ENCODE measurements at regions not wholly inside any gene's neighbourhood (a gene's known extent, or its start where the extent isn't known, plus 50 kb on each side); places are given as distances from the start of the nearest gene placed in this dataset.
A peak's percentile ranks its signal among the peaks of the same experiment; 100 is the strongest.

DNA sequence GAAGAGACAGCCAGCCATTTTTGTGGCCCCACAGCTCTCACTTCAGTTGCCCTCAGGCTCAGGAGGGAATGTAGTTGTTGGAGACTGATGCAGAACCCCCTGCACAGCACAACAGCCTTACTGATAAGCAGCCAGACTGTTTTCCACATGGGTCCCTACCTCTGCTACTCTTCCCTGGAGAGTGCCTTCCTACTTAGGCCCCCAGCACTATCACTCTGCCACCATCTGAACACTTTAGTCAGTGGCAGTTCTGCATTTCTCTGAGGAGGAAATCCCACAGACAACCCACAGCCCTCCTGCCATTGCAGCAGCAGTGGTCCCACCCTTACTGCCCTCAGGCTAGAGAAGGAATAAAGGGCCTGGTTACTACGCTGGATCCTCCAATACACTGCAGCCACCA, 61.8 kb upstream of the PTPRD start:
- Histone ChIP-seq H3K9me3 (ENCODE audit: control insufficient read depth in 4 of 4, insufficient read depth in 3 of 4, low read length in 3 of 4) (peaks cover 0 to 7% (median 0%) of the 10 kb centered on the region in 4 donors), H3K27ac (ENCODE audit: low read depth in 1 of 2, low read length in 1 of 2) (no peak overlapping the region), H3K4me3 (no peak overlapping the region), H3K36me3 (ENCODE audit: control insufficient read depth in 4 of 4, insufficient read depth in 4 of 4, low read length in 4 of 4) (no peaks in the 10 kb centered on the region), H3K4me1 (ENCODE audit: control insufficient read depth in 5 of 5, insufficient read depth in 5 of 5, low read length in 5 of 5) (no peaks in the 10 kb centered on the region), H3K9ac (ENCODE audit: insufficient read depth in 1 of 2, low read length in 2 of 2) (no peak overlapping the region), H3K27me3 (ENCODE audit: control insufficient read depth in 3 of 3, insufficient read depth in 3 of 3, low read length in 2 of 3) (no peaks in the 10 kb centered on the region)
- ATAC-seq (ENCODE audit: insufficient read depth, low FRiP score) (no peak), DNase-seq (no peak)
- TF ChIP-seq, protein P1, sequence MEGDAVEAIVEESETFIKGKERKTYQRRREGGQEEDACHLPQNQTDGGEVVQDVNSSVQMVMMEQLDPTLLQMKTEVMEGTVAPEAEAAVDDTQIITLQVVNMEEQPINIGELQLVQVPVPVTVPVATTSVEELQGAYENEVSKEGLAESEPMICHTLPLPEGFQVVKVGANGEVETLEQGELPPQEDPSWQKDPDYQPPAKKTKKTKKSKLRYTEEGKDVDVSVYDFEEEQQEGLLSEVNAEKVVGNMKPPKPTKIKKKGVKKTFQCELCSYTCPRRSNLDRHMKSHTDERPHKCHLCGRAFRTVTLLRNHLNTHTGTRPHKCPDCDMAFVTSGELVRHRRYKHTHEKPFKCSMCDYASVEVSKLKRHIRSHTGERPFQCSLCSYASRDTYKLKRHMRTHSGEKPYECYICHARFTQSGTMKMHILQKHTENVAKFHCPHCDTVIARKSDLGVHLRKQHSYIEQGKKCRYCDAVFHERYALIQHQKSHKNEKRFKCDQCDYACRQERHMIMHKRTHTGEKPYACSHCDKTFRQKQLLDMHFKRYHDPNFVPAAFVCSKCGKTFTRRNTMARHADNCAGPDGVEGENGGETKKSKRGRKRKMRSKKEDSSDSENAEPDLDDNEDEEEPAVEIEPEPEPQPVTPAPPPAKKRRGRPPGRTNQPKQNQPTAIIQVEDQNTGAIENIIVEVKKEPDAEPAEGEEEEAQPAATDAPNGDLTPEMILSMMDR (IDR thresholded peaks at IDR 0.05; ENCODE audit: control extremely low read depth, extremely low read depth), result no peak
- 71 to 87% methylated on average over 1 of the region's 1 CpG for WGBS, 2 donors

GRCh38 chr9:10678010-10678409, 65.2 kb upstream of the PTPRD start:
- TF ChIP-seq, protein P1 (IDR thresholded peaks at IDR 0.05; ENCODE audit: control extremely low read depth, extremely low read depth), result no peak
- H3K9ac ChIP-seq (ENCODE audit: insufficient read depth in 1 of 2, low read length in 2 of 2), result no peak overlapping the region
- H3K9me3 ChIP-seq (ENCODE audit: control insufficient read depth in 4 of 4, insufficient read depth in 3 of 4, low read length in 3 of 4), result peaks cover 0 to 7% (median 0%) of the 10 kb centered on the region in 4 donors
- no peaks in the 10 kb centered on the region for H3K4me1 ChIP-seq (ENCODE audit: control insufficient read depth in 5 of 5, insufficient read depth in 5 of 5, low read length in 5 of 5)
- no peak overlapping the region for H3K27ac ChIP-seq (ENCODE audit: low read depth in 1 of 2, low read length in 1 of 2)
- no peak overlapping the region for H3K4me3 ChIP-seq
- WGBS, 2 donors, result 68 to 76% methylated on average over 4 of the region's 4 CpGs
- DNase-seq (no peak), ATAC-seq (ENCODE audit: insufficient read depth, low FRiP score) (no peak)
- no peaks in the 10 kb centered on the region for H3K27me3 ChIP-seq (ENCODE audit: control insufficient read depth in 3 of 3, insufficient read depth in 3 of 3, low read length in 2 of 3)
- no peaks in the 10 kb centered on the region for H3K36me3 ChIP-seq (ENCODE audit: control insufficient read depth in 4 of 4, insufficient read depth in 4 of 4, low read length in 4 of 4)

DNA sequence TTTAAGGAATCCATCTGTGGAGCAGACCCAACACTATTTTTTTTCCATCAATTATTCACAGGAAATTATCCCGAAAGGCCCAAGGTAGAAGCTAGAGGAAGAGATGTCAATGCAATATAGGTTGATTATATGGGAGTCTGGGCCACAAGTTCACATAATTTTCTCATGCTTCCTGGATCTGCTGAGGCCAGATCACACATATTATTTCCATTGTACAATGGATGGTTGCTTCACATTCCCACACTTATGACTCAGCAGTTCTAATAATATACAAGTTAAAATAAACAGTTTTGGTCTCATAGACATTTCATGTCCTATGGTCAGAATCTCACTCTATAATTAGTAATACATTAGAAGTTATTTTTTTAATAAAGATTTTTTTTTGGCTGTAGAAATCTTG, 66.0 kb upstream of the PTPRD start:
- no peak overlapping the region for H3K9ac ChIP-seq (ENCODE audit: insufficient read depth in 1 of 2, low read length in 2 of 2)
- no peak overlapping the region for H3K27ac ChIP-seq (ENCODE audit: low read depth in 1 of 2, low read length in 1 of 2)
- no peaks in the 10 kb centered on the region for H3K36me3 ChIP-seq (ENCODE audit: control insufficient read depth in 4 of 4, insufficient read depth in 4 of 4, low read length in 4 of 4)
- H3K9me3 ChIP-seq (ENCODE audit: control insufficient read depth in 4 of 4, insufficient read depth in 3 of 4, low read length in 3 of 4), result peaks cover 0 to 5% (median 0%) of the 10 kb centered on the region in 4 donors
- 79 to 82% methylated on average over 1 of the region's 1 CpG for WGBS, 2 donors
- DNase-seq (peak in 2 of 3 donors; percentile 9 to 31), ATAC-seq (ENCODE audit: insufficient read depth, low FRiP score) (no peak)
- H3K4me3 ChIP-seq, result no peak overlapping the region
- TF ChIP-seq, protein P1 (IDR thresholded peaks at IDR 0.05; ENCODE audit: control extremely low read depth, extremely low read depth), result no peak
- no peaks in the 10 kb centered on the region for H3K27me3 ChIP-seq (ENCODE audit: control insufficient read depth in 3 of 3, insufficient read depth in 3 of 3, low read length in 2 of 3)
- H3K4me1 ChIP-seq (ENCODE audit: control insufficient read depth in 5 of 5, insufficient read depth in 5 of 5, low read length in 5 of 5), result no peaks in the 10 kb centered on the region

- no peak overlapping the region for H3K9ac ChIP-seq (ENCODE audit: insufficient read depth in 1 of 2, low read length in 2 of 2)
- H3K27ac ChIP-seq (ENCODE audit: low read depth in 1 of 2, low read length in 1 of 2), result no peak overlapping the region
- no peaks in the 10 kb centered on the region for H3K27me3 ChIP-seq (ENCODE audit: control insufficient read depth in 3 of 3, insufficient read depth in 3 of 3, low read length in 2 of 3)
- no peaks in the 10 kb centered on the region for H3K9me3 ChIP-seq (ENCODE audit: control insufficient read depth in 4 of 4, insufficient read depth in 3 of 4, low read length in 3 of 4)
- no peak overlapping the region for H3K4me3 ChIP-seq
- H3K36me3 ChIP-seq (ENCODE audit: control insufficient read depth in 4 of 4, insufficient read depth in 4 of 4, low read length in 4 of 4), result no peaks in the 10 kb centered on the region
- ATAC-seq (ENCODE audit: insufficient read depth, low FRiP score) (no peak), DNase-seq (no peak)
- WGBS, 2 donors, result 84 to 89% methylated on average over 2 of the region's 2 CpGs
- TF ChIP-seq, protein P1 (IDR thresholded peaks at IDR 0.05; ENCODE audit: control extremely low read depth, extremely low read depth), result no peak
- no peaks in the 10 kb centered on the region for H3K4me1 ChIP-seq (ENCODE audit: control insufficient read depth in 5 of 5, insufficient read depth in 5 of 5, low read length in 5 of 5)
Observed at GRCh38 chr9:10686943-10687342, 74.1 kb upstream of the PTPRD start.

Measured in lung (tissue), 11 donors.